ENCODE measurements at regions not wholly inside any gene's neighbourhood (a gene's known extent, or its start where the extent isn't known, plus 50 kb on each side); places are given as distances from the start of the nearest gene placed in this dataset.

GRCh38 chr18:8517276-8517675 lies 92.0 kb upstream of the RAB12 start:
- TF ChIP-seq CTCF (IDR thresholded peaks at IDR 0.05) (no peak), POLR2A (IDR thresholded peaks at IDR 0.05) (no peak)
